ENCODE measurements at regions not wholly inside any gene's neighbourhood (a gene's known extent, or its start where the extent isn't known, plus 50 kb on each side); places are given as distances from the start of the nearest gene placed in this dataset.

DNA sequence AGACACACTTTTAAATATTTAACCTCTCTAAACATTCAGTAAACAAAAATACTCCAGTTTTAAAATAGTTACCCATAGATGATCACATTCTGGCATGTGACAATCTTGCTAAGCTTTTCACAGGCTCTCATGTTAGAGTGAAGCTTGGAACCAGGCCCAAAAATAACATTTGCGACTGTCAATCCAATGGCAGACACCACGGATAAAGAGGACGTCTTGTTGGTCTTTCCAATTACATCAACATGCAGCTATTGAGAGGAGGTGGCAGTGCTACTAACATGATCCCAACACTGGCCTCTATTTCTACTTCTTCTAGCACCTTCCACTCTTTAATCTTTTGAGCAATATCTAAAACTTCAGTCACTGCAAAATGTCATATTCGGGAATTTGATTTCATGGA lies 970.8 kb upstream of the TENM3 start:
- DNase-seq (ENCODE audit: low spot score): no peak

- DNase-seq (ENCODE audit: low spot score): no peak
These were observed 964.3 kb upstream of the TENM3 start for GRCh38 chr4:181278941-181279340.

GRCh38 chr4:181281451-181281850 lies 961.8 kb upstream of the TENM3 start:
- no peak for DNase-seq (ENCODE audit: low spot score)

GRCh38 chr4:181289198-181289597 lies 954.0 kb upstream of the TENM3 start:
- DNase-seq (ENCODE audit: low spot score): no peak

DNA sequence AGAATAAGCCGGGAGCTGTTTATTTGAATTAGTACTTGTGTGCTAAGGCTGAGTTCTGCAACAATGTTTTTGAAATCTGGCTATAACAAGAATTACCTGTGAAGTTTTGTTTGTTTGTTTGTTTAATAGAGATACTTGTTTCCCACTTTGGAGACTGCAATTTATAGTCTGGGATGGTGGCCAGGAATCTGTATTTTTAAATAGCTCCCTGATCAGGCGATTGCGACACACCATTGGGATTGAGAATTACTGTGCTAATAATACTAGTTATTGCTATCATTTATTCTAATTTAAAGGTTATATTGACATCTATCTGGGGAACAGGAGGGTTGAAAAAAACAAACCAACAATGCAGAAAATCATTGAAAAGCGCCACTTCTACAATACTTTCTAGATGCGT lies 951.6 kb upstream of the TENM3 start:
- DNase-seq (ENCODE audit: low spot score): no peak

GRCh38 chr4:181293014-181293413 lies 950.2 kb upstream of the TENM3 start:
- no peak for DNase-seq (ENCODE audit: low spot score)

- no peak for DNase-seq (ENCODE audit: low spot score)
These were observed 949.7 kb upstream of the TENM3 start for GRCh38 chr4:181293541-181293940.

DNA sequence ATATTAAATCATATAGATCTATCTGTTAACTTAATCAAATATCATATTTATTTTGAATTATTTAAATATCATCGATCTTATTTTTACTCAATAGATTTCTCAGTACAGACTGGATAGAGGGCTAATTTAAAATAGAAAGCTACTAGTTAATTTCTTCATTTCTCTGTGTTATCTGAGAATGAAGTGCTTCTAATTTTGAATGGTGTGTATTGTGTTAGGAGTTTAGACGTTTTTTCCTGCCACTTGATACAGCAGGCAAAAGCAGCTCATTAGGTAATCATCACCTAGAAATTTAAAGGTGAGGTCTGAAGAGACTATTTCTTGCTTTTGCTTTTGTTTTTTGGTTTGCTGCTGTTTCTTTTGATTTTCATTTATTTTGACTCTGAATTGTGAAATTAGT lies 948.8 kb upstream of the TENM3 start:
- no peak for DNase-seq (ENCODE audit: low spot score)

DNA sequence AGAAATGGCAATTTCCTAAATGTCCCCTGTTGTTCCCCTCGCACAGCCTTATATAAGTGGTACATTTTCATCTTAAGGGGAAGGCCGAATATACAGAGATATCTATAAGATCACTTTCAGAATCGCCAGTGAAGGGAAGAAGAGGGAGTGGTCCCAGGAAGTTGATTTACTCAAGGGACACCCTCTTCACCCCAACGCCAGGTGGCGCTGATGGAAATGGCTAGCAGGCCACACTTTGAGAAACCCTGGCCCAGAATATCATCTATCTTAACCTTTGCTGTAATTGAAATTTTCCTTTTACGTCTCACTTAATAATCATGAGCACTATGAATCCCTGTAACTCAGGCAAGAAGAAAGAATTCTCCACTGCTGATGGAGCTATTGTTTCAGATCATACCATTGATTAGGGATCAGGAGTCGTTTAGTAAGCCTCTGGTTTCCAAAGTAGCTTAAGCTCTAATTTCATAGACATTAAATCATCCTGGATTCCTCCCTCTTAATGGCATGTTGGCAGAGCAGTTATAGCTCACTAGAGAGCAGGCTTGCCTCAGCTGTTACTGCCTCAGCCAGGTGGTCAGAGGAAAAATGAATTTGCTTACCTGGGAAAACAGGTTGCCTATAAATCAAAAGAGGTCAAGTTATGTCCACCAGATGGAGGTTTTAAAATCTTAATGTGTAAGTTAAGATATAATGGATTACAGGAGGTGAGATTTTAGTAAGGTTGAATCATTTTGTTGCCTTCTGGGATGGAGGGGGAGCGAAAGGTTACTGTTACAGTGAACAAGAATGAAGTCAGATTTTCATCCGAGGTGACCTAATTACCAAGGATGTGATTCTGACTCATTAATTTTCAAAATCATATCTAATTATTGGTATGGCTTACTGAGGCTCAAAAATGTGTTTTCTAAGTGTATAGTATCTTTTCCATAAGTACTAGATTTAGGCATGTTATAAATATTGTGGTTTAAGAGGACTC lies 941.2 kb upstream of the TENM3 start:
- no peak for DNase-seq (ENCODE audit: low spot score)

GRCh38 chr4:181307824-181308223 lies 935.4 kb upstream of the TENM3 start:
- no peak for DNase-seq (ENCODE audit: low spot score)

DNA sequence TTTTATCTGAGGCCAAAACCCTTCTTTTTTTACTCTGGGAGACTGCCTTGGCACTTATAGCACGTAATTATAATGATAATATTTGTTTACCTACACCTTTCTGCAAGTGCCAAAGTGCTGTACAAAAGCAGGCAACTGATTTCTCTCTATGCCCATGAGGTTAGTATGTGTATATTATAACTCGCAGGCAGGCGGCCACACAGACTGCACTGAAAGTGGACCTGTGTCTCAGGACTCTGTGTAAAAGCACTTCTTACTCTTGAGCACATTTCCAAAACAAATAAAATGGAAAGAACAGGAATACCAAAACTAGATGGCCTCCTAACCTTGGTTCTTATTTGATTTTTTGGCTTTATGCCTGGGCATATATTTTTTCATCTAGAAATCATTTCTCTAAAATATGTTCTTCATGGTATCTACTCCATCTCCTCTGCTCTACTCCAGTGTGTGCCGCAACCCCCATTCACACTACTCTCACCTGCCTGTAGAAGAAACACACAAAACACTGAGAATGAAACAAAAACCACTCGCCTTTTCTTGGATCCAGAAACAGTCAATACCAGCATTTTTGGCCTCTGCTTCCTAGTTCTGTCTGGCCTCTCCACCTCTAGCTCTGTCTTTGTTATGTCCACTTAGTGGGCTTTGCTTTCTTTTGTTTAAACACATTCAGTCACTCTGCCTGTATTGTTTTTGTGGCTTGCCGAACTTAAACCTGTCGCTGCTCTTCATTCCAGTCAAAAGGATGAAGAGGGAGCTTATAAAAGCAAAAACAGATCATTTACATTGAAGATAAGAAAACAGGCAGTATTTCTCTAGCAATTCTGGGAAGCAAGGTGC lies 934.5 kb upstream of the TENM3 start:
- DNase-seq (ENCODE audit: low spot score): no peak

DNA sequence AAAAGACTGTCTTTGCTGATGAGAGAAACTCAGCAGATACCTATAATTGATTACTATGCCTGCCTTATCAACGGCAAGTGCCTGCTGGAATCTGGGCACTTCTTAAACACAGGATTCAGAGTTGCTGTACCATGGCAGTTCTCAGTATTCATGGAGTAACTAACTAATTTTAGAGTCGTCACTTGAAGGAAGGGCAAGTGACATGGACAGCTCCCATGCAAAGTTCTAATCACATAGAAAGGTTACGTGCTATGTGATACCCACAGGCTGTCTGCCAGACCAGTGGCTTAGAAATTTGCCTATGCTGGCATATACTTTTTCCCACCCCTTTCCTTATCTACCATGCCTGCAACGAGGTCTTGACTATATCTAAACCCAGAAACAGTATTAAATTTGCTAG lies 931.1 kb upstream of the TENM3 start:
- no peak for DNase-seq (ENCODE audit: low spot score)

DNA sequence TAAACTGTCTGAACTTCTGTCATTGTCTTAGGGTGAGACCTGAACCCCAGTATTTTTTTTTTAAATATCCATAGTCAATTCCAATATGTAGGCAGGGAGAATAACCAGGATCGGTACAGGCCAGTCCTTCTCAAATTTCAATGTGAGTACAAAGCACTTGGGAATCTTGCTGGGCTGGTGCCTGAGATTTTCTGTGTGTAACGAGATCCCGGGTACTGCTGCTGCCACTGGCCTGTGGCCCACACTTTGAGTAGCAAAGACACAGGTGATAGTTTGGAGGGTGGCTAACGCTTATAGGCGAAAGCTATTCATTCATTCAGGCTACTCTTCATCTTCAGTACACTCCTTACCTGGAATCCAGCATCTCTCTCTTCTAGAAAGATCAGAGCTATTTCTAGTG lies 923.6 kb upstream of the TENM3 start:
- DNase-seq (ENCODE audit: low spot score): no peak

DNA sequence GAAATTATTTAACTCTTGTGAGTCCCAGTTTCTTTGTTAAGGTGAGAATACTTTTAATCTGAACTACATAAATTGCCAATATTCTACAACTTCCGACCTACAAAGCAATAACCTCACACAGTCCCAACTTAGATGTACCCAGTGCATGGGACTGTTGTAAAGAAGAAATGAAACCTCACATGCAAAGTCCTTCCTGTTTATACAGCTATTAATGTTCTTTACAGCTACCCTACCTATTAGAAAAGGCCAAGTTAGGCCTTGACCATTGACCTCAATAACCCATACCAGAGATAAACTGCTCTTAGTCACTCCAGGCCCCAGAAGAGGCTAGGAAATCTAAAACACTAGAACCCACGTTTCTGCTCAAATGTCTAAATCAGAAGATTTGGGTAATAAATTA lies 920.1 kb upstream of the TENM3 start:
- DNase-seq (ENCODE audit: low spot score): no peak

GRCh38 chr4:181330654-181331201 lies 912.5 kb upstream of the TENM3 start:
- no peak for DNase-seq (ENCODE audit: low spot score)

- DNase-seq (ENCODE audit: low spot score): no peak
These were observed 912.0 kb upstream of the TENM3 start for GRCh38 chr4:181331214-181331613.

DNA sequence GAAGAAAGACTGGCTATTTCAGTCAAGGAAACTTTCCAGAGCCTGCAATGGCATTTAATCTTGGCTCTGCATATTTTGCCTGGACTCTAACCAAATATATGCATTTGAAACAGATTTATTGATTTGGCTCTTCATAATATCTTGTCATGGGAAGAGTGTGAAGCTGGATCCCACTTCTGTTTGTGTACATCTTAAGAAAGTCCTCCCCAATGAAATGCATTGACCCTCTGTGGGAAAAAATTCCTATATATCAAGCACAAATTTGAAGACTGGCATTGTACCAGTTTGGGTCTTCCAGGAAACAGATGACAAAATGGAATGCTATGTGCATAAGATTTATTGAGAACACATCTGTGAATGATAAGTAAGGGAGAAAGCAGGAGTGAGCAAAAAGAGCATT lies 897.3 kb upstream of the TENM3 start:
- DNase-seq (ENCODE audit: low spot score): no peak

GRCh38 chr4:181350615-181351415 lies 892.4 kb upstream of the TENM3 start:
- DNase-seq (ENCODE audit: low spot score): no peak

DNA sequence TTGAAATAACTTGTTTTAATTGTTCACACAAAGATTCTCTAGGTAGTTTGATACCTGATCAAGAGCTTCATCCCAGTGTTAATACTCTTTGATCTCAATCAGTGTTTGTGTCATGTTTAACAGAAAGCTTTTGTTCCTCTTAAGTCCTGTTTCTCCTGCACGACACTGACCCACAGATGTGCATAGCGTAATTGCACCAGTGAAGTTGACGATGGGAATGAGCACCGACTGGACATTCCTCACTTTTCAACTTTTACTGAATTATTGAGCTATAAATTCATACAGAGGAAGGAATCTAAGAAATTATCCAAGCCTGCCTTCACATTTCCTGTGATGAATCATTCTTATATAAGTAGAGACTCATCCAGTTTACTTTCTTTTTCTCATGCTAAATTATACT lies 878.7 kb upstream of the TENM3 start:
- DNase-seq (ENCODE audit: low spot score): no peak

GRCh38 chr4:181365671-181366070 lies 877.5 kb upstream of the TENM3 start:
- no peak for DNase-seq (ENCODE audit: low spot score)

GRCh38 chr4:181372014-181372413 lies 871.2 kb upstream of the TENM3 start:
- DNase-seq (ENCODE audit: low spot score): no peak

DNA sequence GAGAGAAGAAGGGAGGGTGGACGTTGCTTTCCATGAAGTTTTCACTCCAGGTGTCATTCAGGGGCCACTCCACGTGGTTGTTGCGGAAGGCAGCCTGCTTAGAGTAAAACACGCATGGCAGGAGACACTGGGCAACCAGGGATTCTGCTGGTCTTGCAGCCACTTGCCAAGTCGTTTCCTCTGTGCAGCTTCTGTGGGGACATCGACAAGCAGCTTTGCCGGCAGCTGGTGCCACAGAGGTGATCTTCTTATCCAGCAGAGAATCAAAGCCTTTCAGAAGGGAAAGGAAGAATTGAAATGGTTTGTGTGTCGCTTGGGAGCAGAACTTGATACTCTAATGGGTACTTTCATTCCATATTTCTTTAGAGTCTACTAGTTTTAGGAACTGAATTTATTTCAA lies 867.1 kb upstream of the TENM3 start:
- DNase-seq (ENCODE audit: low spot score): no peak

Measured in germinal center (tissue), 1 donor.